Kidney epithelial cell (primary cell): ENCODE measurements at regions not wholly inside any gene's neighbourhood (a gene's known extent, or its start where the extent isn't known, plus 50 kb on each side); places are given as distances from the start of the nearest gene placed in this dataset.

Experiments
- DNase-seq: peaks from one replicate; pipeline ENCODE4 v3.0.0-alpha.2; 2010; ENCODE audit warnings: low read depth
- H3K27me3 ChIP-seq: 2 replicates; pipeline ENCODE4 v1.6.0; 2011; ENCODE audit warnings: low read length; ENCODE audit not compliant: control insufficient read depth, insufficient read depth
- H3K36me3 ChIP-seq: 2 replicates; pipeline ENCODE4 v1.5.1; 2011; ENCODE audit warnings: low read length; ENCODE audit not compliant: control insufficient read depth, insufficient read depth
- H3K4me3 ChIP-seq: 2 replicates; pipeline ENCODE4 v1.5.1; 2011; ENCODE audit warnings: low read depth, mild to moderate bottlenecking, control low read depth, low read length
- CTCF ChIP-seq: IDR thresholded peaks from 2 replicates; pipeline ENCODE4 v1.5.1; 2011; ENCODE audit warnings: mild to moderate bottlenecking, moderate library complexity, low read length, control low read depth, inconsistent platforms; ENCODE audit not compliant: insufficient read depth, poor library complexity, severe bottlenecking

- Histone ChIP-seq H3K4me3 (no peak overlapping the region), H3K36me3 (no peaks in the 10 kb centered on the region), H3K27me3 (no peaks in the 10 kb centered on the region)
- no peak for TF ChIP-seq CTCF
- no peak for DNase-seq
Measured at GRCh38 chr9:18182636-18183035, 291.3 kb upstream of the ADAMTSL1 start.

- DNase-seq = no peak
- Histone ChIP-seq H3K36me3 (no peaks in the 10 kb centered on the region), H3K4me3 (no peak overlapping the region), H3K27me3 (no peaks in the 10 kb centered on the region)
- no peak for TF ChIP-seq CTCF
Measured at GRCh38 chr9:18183974-18184373, 290.0 kb upstream of the ADAMTSL1 start.

DNA sequence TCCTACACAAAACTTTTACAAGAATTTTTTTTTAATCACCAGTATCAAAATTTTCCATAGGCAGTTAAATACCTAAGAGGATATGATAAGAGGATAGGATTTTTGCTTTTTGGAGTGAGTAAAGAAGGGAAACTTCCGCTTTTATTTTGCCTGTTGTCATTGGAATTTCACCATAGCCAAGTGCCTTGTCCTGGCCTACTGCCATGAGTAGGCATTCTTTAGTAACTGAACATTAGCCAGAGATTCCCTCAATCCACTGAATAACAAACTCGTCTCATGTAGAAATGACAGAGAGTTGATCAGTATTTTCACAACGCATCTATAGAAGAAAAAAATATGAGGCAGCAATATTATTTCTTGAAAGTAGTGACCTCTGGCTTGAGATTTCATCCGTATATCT is 289.6 kb upstream of the ADAMTSL1 start:
- no peak for DNase-seq
- no peaks in the 10 kb centered on the region for H3K27me3 ChIP-seq
- H3K36me3 ChIP-seq = no peaks in the 10 kb centered on the region
- no peak for TF ChIP-seq CTCF
- no peak overlapping the region for H3K4me3 ChIP-seq

DNA sequence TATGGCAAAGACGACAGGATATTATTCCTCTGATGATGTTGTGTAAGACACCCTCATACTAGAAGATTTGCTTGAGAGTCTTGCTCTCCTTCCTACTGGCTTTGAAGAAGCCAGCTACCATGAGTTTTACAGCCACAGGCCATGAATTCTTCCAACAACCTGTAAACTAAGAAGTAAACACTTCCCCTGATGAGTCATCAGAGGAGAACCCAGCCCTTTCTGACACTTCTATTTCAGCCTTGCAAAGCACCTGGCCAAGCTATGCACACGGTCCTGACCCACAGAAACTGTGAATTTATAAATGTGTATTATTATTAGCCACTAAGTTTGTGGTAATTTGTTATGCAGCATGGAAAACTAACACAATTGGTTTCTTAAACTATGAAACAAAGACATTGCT is 288.8 kb upstream of the ADAMTSL1 start:
- DNase-seq = no peak
- H3K4me3 ChIP-seq = no peak overlapping the region
- H3K27me3 ChIP-seq = no peaks in the 10 kb centered on the region
- H3K36me3 ChIP-seq = no peaks in the 10 kb centered on the region
- no peak for TF ChIP-seq CTCF

GRCh38 chr9:18188971-18189370 is 285.0 kb upstream of the ADAMTSL1 start:
- TF ChIP-seq CTCF = no peak
- DNase-seq = no peak
- Histone ChIP-seq H3K36me3 (no peaks in the 10 kb centered on the region), H3K4me3 (no peak overlapping the region), H3K27me3 (no peaks in the 10 kb centered on the region)

GRCh38 chr9:18189871-18190670 is 283.9 kb upstream of the ADAMTSL1 start:
- no peak for DNase-seq
- TF ChIP-seq CTCF = no peak
- H3K27me3 ChIP-seq = no peaks in the 10 kb centered on the region

More at GRCh38 chr9:18189871-18190670, 283.9 kb upstream of the ADAMTSL1 start:
- Histone ChIP-seq H3K36me3 (no peaks in the 10 kb centered on the region), H3K4me3 (no peak overlapping the region)
